ENCODE measurements at regions not wholly inside any gene's neighbourhood (a gene's known extent, or its start where the extent isn't known, plus 50 kb on each side); places are given as distances from the start of the nearest gene placed in this dataset.

DNA sequence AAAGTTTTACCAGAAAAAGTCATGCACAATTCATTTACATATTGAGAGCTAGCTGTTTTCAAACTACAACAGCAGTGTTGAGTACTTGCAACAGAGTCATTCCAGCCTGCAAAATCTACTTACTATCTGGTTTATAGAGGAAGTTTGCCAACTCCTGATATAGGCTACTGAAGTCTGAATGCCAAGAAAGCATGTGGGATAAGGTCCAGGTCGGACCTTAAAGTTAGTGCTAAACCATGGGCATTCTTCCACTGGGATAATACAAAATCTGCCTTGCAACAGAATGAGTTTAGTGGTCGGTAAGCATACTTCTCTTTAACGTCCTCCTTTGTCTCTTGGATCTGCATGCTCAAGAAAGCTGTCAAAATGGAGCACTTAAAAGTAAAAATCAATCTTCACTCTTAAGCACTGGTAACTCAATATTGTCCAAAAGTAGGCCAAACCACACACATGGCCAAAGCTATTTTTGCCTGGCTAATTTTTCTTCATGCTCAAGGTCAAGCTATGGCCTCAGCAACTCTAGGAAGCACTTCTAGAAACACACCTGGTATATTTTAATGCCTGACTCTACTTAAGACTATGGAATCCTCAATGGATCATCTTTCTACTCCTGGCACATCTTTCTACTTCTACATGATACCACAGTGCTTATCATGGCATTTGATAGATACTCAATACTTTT lies 364.9 kb upstream of the KITLG start:
- TF ChIP-seq, protein P1, sequence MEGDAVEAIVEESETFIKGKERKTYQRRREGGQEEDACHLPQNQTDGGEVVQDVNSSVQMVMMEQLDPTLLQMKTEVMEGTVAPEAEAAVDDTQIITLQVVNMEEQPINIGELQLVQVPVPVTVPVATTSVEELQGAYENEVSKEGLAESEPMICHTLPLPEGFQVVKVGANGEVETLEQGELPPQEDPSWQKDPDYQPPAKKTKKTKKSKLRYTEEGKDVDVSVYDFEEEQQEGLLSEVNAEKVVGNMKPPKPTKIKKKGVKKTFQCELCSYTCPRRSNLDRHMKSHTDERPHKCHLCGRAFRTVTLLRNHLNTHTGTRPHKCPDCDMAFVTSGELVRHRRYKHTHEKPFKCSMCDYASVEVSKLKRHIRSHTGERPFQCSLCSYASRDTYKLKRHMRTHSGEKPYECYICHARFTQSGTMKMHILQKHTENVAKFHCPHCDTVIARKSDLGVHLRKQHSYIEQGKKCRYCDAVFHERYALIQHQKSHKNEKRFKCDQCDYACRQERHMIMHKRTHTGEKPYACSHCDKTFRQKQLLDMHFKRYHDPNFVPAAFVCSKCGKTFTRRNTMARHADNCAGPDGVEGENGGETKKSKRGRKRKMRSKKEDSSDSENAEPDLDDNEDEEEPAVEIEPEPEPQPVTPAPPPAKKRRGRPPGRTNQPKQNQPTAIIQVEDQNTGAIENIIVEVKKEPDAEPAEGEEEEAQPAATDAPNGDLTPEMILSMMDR (IDR thresholded peaks at IDR 0.05), result no peak
- no peak for TF ChIP-seq EZH2 (IDR thresholded peaks at IDR 0.05)
